Fibroblast of lung (primary cell): ENCODE measurements at regions not wholly inside any gene's neighbourhood (a gene's known extent, or its start where the extent isn't known, plus 50 kb on each side); places are given as distances from the start of the nearest gene placed in this dataset.
"Not testable (repeated sequence)": the region's sequence is repeated elsewhere in the genome, so short reads cannot be mapped to it uniquely, and the experiment has no call there.

Source experiments
- DNase-seq, 2 donors: peaks; one replicate each; pipeline versions ENCODE4 v3.0.0 to v3.0.0-alpha.2; 2010; ENCODE audit warnings: low read depth in 2 of 2
- H2AFZ ChIP-seq: 2 replicates; pipeline ENCODE4 v1.5.1; 2012; ENCODE audit warnings: low read length, control low read depth, inconsistent platforms
- H3K27ac ChIP-seq: 2 replicates; pipeline ENCODE4 v1.5.1; 2011; ENCODE audit warnings: low read length, control low read depth; ENCODE audit not compliant: insufficient read depth
- H3K27me3 ChIP-seq: 2 replicates; pipeline ENCODE4 v1.5.1; 2011; ENCODE audit warnings: mild to moderate bottlenecking, low read length; ENCODE audit not compliant: control insufficient read depth, insufficient read depth
- H3K36me3 ChIP-seq: 2 replicates; pipeline ENCODE4 v1.5.1; 2011; ENCODE audit warnings: low read length; ENCODE audit not compliant: control insufficient read depth, insufficient read depth
- H3K4me1 ChIP-seq: 2 replicates; pipeline ENCODE4 v1.5.1; 2011; ENCODE audit warnings: low read length; ENCODE audit not compliant: control insufficient read depth, insufficient read depth; ENCODE audit errors: extremely low read depth
- H3K4me2 ChIP-seq: 2 replicates; pipeline ENCODE4 v1.5.1; 2011; ENCODE audit warnings: low read length, control low read depth; ENCODE audit not compliant: insufficient read depth; ENCODE audit errors: extremely low read depth
- H3K4me3 ChIP-seq, 4 experiments: fragments of 200-600 bp in 1 of 4; sonication (generic) in 1 of 4; replicated peaks in 1 of 4; 2 replicates each; pipeline ENCODE4 v1.5.1; 2011 to 2016; ENCODE audit warnings: low read length in 4 of 4, low read depth in 3 of 4, mild to moderate bottlenecking in 3 of 4, control low read depth in 2 of 4, inconsistent platforms in 1 of 4, mixed read lengths in 1 of 4; ENCODE audit not compliant: insufficient read depth in 1 of 4; ENCODE audit errors: control extremely low read depth in 1 of 4
- H3K79me2 ChIP-seq: 2 replicates; pipeline ENCODE4 v1.5.1; 2012; ENCODE audit warnings: mild to moderate bottlenecking, low read length, inconsistent platforms; ENCODE audit not compliant: control insufficient read depth, insufficient read depth
- H3K9ac ChIP-seq: 2 replicates; pipeline ENCODE4 v1.5.1; 2011; ENCODE audit warnings: mild to moderate bottlenecking, low read length, control low read depth; ENCODE audit not compliant: insufficient read depth
- H3K9me3 ChIP-seq: 2 replicates; pipeline ENCODE4 v1.5.1; 2012; ENCODE audit warnings: low read depth, low read length; ENCODE audit not compliant: control insufficient read depth, insufficient read depth
- H4K20me1 ChIP-seq: 2 replicates; pipeline ENCODE4 v1.5.1; 2011; ENCODE audit warnings: low read length; ENCODE audit not compliant: control insufficient read depth, insufficient read depth; ENCODE audit errors: extremely low read depth
- EZH2 ChIP-seq: IDR thresholded peaks from 2 replicates; pipeline ENCODE4 v1.5.1; 2012; ENCODE audit warnings: low read length, control low read depth, mild to moderate bottlenecking; ENCODE audit errors: missing control alignments
- TF ChIP-seq, protein P1 (sequence below), 2 donors: IDR thresholded peaks in 1 of 2; conservative IDR thresholded peaks in 1 of 2; 1 replicate in 1 of 2; 2 replicates in 1 of 2; pipeline ENCODE4 v1.5.1; 2011 to 2012; ENCODE audit warnings: low read length in 2 of 2, control low read depth in 1 of 2, inconsistent platforms in 1 of 2, low read depth in 1 of 2, mild to moderate bottlenecking in 1 of 2

GRCh38 chr10:64798297-64798696 lies 1277.1 kb downstream of the REEP3 start:
- Histone ChIP-seq H3K27ac (no peak overlapping the region), H3K9ac (no peak overlapping the region)

DNA sequence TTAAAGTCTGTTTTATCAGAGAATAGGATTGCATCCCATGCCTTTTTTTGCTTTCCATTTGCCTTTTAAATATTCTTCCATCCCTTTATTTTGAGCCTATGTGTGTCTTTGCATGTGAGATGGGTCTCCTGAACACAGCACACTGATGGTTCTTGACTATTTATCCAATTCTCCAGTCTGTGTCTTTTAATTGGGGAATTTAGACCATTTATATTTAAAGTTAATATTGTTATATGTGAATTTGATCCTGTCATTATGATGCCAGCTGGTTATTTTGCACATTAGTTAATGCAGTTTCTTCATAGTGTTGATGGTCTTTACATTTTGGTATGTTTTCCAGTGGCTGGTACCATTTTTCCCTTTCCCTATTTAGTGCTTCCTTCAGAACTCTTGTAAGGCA lies 1287.0 kb downstream of the REEP3 start:
- not testable (repeated sequence) for DNase-seq, H3K9me3 ChIP-seq, H3K36me3 ChIP-seq, H3K4me2 ChIP-seq, H3K9ac ChIP-seq, H3K27me3 ChIP-seq, H2AFZ ChIP-seq, H3K4me3 ChIP-seq, H3K79me2 ChIP-seq, H4K20me1 ChIP-seq, H3K27ac ChIP-seq, H3K4me1 ChIP-seq

More at GRCh38 chr10:64798297-64798696, 1277.1 kb downstream of the REEP3 start:
- DNase-seq, result no peak
- Histone ChIP-seq H3K4me3 (no peak overlapping the region), H2AFZ (no peak overlapping the region), H3K4me1 (no peaks in the 10 kb centered on the region), H3K79me2 (no peaks in the 10 kb centered on the region), H4K20me1 (no peaks in the 10 kb centered on the region), H3K4me2 (no peak overlapping the region), H3K9me3 (no peaks in the 10 kb centered on the region), H3K36me3 (no peaks in the 10 kb centered on the region), H3K27me3 (no peaks in the 10 kb centered on the region)
- TF ChIP-seq EZH2, result no peak
- TF ChIP-seq, protein P1, sequence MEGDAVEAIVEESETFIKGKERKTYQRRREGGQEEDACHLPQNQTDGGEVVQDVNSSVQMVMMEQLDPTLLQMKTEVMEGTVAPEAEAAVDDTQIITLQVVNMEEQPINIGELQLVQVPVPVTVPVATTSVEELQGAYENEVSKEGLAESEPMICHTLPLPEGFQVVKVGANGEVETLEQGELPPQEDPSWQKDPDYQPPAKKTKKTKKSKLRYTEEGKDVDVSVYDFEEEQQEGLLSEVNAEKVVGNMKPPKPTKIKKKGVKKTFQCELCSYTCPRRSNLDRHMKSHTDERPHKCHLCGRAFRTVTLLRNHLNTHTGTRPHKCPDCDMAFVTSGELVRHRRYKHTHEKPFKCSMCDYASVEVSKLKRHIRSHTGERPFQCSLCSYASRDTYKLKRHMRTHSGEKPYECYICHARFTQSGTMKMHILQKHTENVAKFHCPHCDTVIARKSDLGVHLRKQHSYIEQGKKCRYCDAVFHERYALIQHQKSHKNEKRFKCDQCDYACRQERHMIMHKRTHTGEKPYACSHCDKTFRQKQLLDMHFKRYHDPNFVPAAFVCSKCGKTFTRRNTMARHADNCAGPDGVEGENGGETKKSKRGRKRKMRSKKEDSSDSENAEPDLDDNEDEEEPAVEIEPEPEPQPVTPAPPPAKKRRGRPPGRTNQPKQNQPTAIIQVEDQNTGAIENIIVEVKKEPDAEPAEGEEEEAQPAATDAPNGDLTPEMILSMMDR (conservative IDR thresholded peaks at IDR 0.05 in 1 of 2, IDR thresholded peaks at IDR 0.05 in 1 of 2; ENCODE audit: low read depth in 1 of 2, low read length in 2 of 2), result no peak

GRCh38 chr10:64810046-64810445 lies 1288.8 kb downstream of the REEP3 start:
- peak; percentile 36 to 58 for DNase-seq
- H3K27ac ChIP-seq, H3K79me2 ChIP-seq, H3K4me3 ChIP-seq, H2AFZ ChIP-seq, H3K4me2 ChIP-seq, H3K4me1 ChIP-seq, H3K9me3 ChIP-seq, H4K20me1 ChIP-seq, H3K9ac ChIP-seq, H3K36me3 ChIP-seq, H3K27me3 ChIP-seq: not testable (repeated sequence)

- Histone ChIP-seq H3K4me2 (no peak overlapping the region), H2AFZ (no peak overlapping the region), H3K27me3 (no peaks in the 10 kb centered on the region), H4K20me1 (no peaks in the 10 kb centered on the region), H3K36me3 (no peaks in the 10 kb centered on the region), H3K4me1 (no peaks in the 10 kb centered on the region), H3K79me2 (no peaks in the 10 kb centered on the region), H3K27ac (no peak overlapping the region), H3K4me3 (no peak overlapping the region), H3K9me3 (no peaks in the 10 kb centered on the region), H3K9ac (no peak overlapping the region)
- TF ChIP-seq, protein P1 (conservative IDR thresholded peaks at IDR 0.05 in 1 of 2, IDR thresholded peaks at IDR 0.05 in 1 of 2; ENCODE audit: low read depth in 1 of 2, low read length in 2 of 2), result no peak
- TF ChIP-seq EZH2, result no peak
- peak in 1 of 2 donors; percentile 1 for DNase-seq
These were observed 1292.2 kb downstream of the REEP3 start for GRCh38 chr10:64813391-64813790.
